A172 (cell line): ENCODE measurements at regions not wholly inside any gene's neighbourhood (a gene's known extent, or its start where the extent isn't known, plus 50 kb on each side); places are given as distances from the start of the nearest gene placed in this dataset.
"Not testable (repeated sequence)": the region's sequence is repeated elsewhere in the genome, so short reads cannot be mapped to it uniquely, and the experiment has no call there.

ENCODE experiments used
- DNase-seq: peaks from one replicate; pipeline ENCODE4 v3.0.0-alpha.2; 2015; ENCODE audit warnings: low spot score

- no peak for DNase-seq
Observed at GRCh38 chr13:80894917-80895316, 554.0 kb upstream of the SPRY2 start.

- no peak for DNase-seq
Observed at GRCh38 chr13:80889829-80890228, 548.9 kb upstream of the SPRY2 start.

- DNase-seq: no peak
Observed at GRCh38 chr13:80888390-80888789, 547.5 kb upstream of the SPRY2 start.

GRCh38 chr13:80884056-80884785 is 543.3 kb upstream of the SPRY2 start:
- DNase-seq: no peak

GRCh38 chr13:80883545-80883944 is 542.6 kb upstream of the SPRY2 start:
- no peak for DNase-seq

- DNase-seq: peak; percentile 25
Observed at GRCh38 chr13:80881942-80882445, 541.1 kb upstream of the SPRY2 start.

GRCh38 chr13:80881495-80881894 is 540.6 kb upstream of the SPRY2 start:
- DNase-seq: no peak

- DNase-seq: no peak
Observed at GRCh38 chr13:80881034-80881433, 540.1 kb upstream of the SPRY2 start.

- DNase-seq: no peak
Observed at GRCh38 chr13:80877944-80878241, 537.0 kb upstream of the SPRY2 start.

- DNase-seq: no peak
Observed at GRCh38 chr13:80877209-80877943, 536.5 kb upstream of the SPRY2 start.

GRCh38 chr13:80873589-80873988 is 532.7 kb upstream of the SPRY2 start:
- DNase-seq: no peak

- DNase-seq: not testable (repeated sequence)
Observed at GRCh38 chr13:80871971-80872370, 531.0 kb upstream of the SPRY2 start.

- DNase-seq: peak; percentile 55
Observed at GRCh38 chr13:80871481-80871880, 530.6 kb upstream of the SPRY2 start.

- DNase-seq: no peak
Observed at GRCh38 chr13:80870186-80870585, 529.3 kb upstream of the SPRY2 start.

GRCh38 chr13:80866921-80867320 is 526.0 kb upstream of the SPRY2 start:
- DNase-seq: no peak

GRCh38 chr13:80865329-80865728 is 524.4 kb upstream of the SPRY2 start:
- no peak for DNase-seq

- DNase-seq: no peak
Observed at GRCh38 chr13:80862456-80862855, 521.5 kb upstream of the SPRY2 start.

- DNase-seq: no peak
Observed at GRCh38 chr13:80860845-80861244, 519.9 kb upstream of the SPRY2 start.

GRCh38 chr13:80858131-80858530 is 517.2 kb upstream of the SPRY2 start:
- DNase-seq: no peak

GRCh38 chr13:80857321-80857720 is 516.4 kb upstream of the SPRY2 start:
- DNase-seq: no peak

- no peak for DNase-seq
Observed at GRCh38 chr13:80850771-80851170, 509.8 kb upstream of the SPRY2 start.

- DNase-seq: no peak
Observed at GRCh38 chr13:80844164-80844563, 503.2 kb upstream of the SPRY2 start.

GRCh38 chr13:80841414-80841813 is 500.5 kb upstream of the SPRY2 start:
- no peak for DNase-seq
